ENCODE measurements at regions not wholly inside any gene's neighbourhood (a gene's known extent, or its start where the extent isn't known, plus 50 kb on each side); places are given as distances from the start of the nearest gene placed in this dataset.

GRCh38 chr9:108197008-108197365 is 658.8 kb downstream of the ACTL7B start:
- no peak for TF ChIP-seq CTCF (IDR thresholded peaks at IDR 0.05; ENCODE audit: low read depth, low read length, missing control alignments)
- DNase-seq (ENCODE audit: low read depth): no peak
- in situ Hi-C loops (cut with HindIII; ENCODE audit: low sequenced_read_pairs): no loop called here
- H3K4me3 ChIP-seq (ENCODE audit: low read depth, low read length): no peak overlapping the region

GRCh38 chr9:108196332-108197007 is 659.3 kb downstream of the ACTL7B start:
- in situ Hi-C loops (cut with HindIII; ENCODE audit: low sequenced_read_pairs): no loop called here
- TF ChIP-seq CTCF (IDR thresholded peaks at IDR 0.05; ENCODE audit: low read depth, low read length, missing control alignments): no peak

DNA sequence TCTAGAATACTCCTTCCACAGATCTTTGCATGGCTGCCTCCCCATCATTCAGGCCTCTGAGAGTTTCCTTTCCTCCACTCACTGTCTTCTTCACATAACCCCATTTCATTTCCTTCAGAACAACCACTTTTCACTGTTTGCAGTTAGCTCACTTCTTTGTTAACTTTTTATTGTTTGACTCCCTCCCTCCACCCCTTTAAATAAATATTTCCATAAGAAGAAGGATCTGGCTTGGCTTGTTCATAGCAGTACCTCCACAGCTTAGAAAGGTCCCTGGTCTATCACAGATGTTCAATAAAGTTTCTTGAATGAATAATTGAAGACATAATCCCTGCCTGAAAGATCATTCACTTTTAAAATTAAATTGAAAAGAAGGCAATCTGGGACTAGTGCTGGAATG is 661.6 kb downstream of the ACTL7B start:
- no peak for DNase-seq (ENCODE audit: low read depth)
- H3K4me3 ChIP-seq (ENCODE audit: low read depth, low read length): no peak overlapping the region
- TF ChIP-seq CTCF (IDR thresholded peaks at IDR 0.05; ENCODE audit: low read depth, low read length, missing control alignments): no peak
- in situ Hi-C loops (cut with HindIII; ENCODE audit: low sequenced_read_pairs): no loop called here

More at GRCh38 chr9:108196332-108197007, 659.3 kb downstream of the ACTL7B start:
- DNase-seq (ENCODE audit: low read depth): no peak
- no peak overlapping the region for H3K4me3 ChIP-seq (ENCODE audit: low read depth, low read length)

- in situ Hi-C loops (cut with HindIII; ENCODE audit: low sequenced_read_pairs): no loop called here
- no peak overlapping the region for H3K4me3 ChIP-seq (ENCODE audit: low read depth, low read length)
- no peak for DNase-seq (ENCODE audit: low read depth)
- TF ChIP-seq CTCF (IDR thresholded peaks at IDR 0.05; ENCODE audit: low read depth, low read length, missing control alignments): no peak
Measured at GRCh38 chr9:108193026-108193710, 662.6 kb downstream of the ACTL7B start.

DNA sequence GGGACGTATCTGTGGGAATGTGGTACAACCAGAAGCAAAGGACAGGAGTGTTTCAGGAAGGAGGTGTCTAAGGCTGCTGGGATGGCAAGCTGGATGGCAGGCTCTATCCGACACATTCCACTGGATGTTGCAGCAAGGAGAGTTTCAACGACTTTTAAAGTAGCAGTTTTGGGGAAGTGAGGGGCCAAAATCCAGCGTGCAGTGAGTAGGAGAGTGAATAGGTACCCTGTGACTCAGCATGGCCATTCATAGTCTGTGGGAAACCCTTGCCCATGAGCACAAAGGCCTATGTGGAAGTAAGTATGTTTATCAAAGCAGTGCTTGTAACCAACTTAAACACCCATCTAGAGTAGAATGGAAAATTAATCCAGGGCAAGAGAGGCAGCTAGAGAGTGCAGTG is 664.7 kb downstream of the ACTL7B start:
- no peak for DNase-seq (ENCODE audit: low read depth)
- no peak overlapping the region for H3K4me3 ChIP-seq (ENCODE audit: low read depth, low read length)
- in situ Hi-C loops (cut with HindIII; ENCODE audit: low sequenced_read_pairs): no loop called here
- TF ChIP-seq CTCF (IDR thresholded peaks at IDR 0.05; ENCODE audit: low read depth, low read length, missing control alignments): no peak

- in situ Hi-C loops (cut with HindIII; ENCODE audit: low sequenced_read_pairs): no loop called here
- no peak for TF ChIP-seq CTCF (IDR thresholded peaks at IDR 0.05; ENCODE audit: low read depth, low read length, missing control alignments)
- no peak for DNase-seq (ENCODE audit: low read depth)
- no peak overlapping the region for H3K4me3 ChIP-seq (ENCODE audit: low read depth, low read length)
Measured at GRCh38 chr9:108188976-108189375, 666.8 kb downstream of the ACTL7B start.

Measured in astrocyte of the cerebellum (primary cell).